Activated CD8-positive, alpha-beta T cell treated with anti-CD3 and anti-CD28 coated beads for 36 hours (primary cell): ENCODE measurements at regions not wholly inside any gene's neighbourhood (a gene's known extent, or its start where the extent isn't known, plus 50 kb on each side); places are given as distances from the start of the nearest gene placed in this dataset.
A peak's percentile ranks its signal among the peaks of the same experiment; 100 is the strongest.

Experiments used
- ATAC-seq: fragments of 200-7000 bp; cut with Tn5 transposase; one replicate; pipeline ENCODE4 v1.10.0; 2021; ENCODE audit warnings: mild to moderate bottlenecking, moderate library complexity
- CTCF ChIA-PET: fragments of 350-600 bp; sonication (Branson Sonifier 250); formaldehyde crosslinking; loops from one replicate; lab custom pipeline; 2021; ENCODE audit warnings: antibody characterized with exemption; lab: Charles Lee
- POLR2A ChIA-PET: fragments of 350-600 bp; sonication (Branson Sonifier 250); formaldehyde crosslinking; loops from one replicate; lab custom pipeline; 2021; ENCODE audit warnings: antibody characterized with exemption; lab: Charles Lee
- DNase-seq: peaks from one replicate; pipeline ENCODE4 v3.0.0-alpha.2; 2020
- H3K27ac Mint-ChIP-seq: one replicate; pipeline ENCODE4 v1.8.0; 2021; ENCODE audit warnings: mild to moderate bottlenecking, mixed read lengths
- H3K27me3 Mint-ChIP-seq: one replicate; pipeline ENCODE4 v1.8.0; 2021; ENCODE audit warnings: mixed read lengths
- H3K36me3 Mint-ChIP-seq: one replicate; pipeline ENCODE4 v1.8.0; 2021; ENCODE audit warnings: low read depth, mixed read lengths
- H3K4me1 Mint-ChIP-seq: one replicate; pipeline ENCODE4 v1.8.0; 2021; ENCODE audit warnings: low read depth, mixed read lengths
- H3K4me3 Mint-ChIP-seq: one replicate; pipeline ENCODE4 v1.8.0; 2021; ENCODE audit warnings: mild to moderate bottlenecking, moderate library complexity, mixed read lengths
- H3K9me3 Mint-ChIP-seq: one replicate; pipeline ENCODE4 v1.8.0; 2021; ENCODE audit warnings: mixed read lengths
- intact Hi-C: fragments of 100-400 bp; cut with micrococcal nuclease; formaldehyde crosslinking; loops from one replicate; pipeline ENCODE4 v1.10.0; 2022
- TF ChIP-seq, protein P1 (sequence below): fragments of 200-600 bp; IDR thresholded peaks from one replicate; pipeline ENCODE4 v1.8.0; 2022; ENCODE audit warnings: antibody characterized with exemption, mild to moderate bottlenecking

GRCh38 chr1:221514806-221515205, 227.1 kb downstream of the DUSP10 start:
- no peaks in the 10 kb centered on the region for H3K27me3 Mint-ChIP-seq
- DNase-seq: no peak
- H3K27ac Mint-ChIP-seq: no peak overlapping the region
- no peaks in the 10 kb centered on the region for H3K36me3 Mint-ChIP-seq
- POLR2A ChIA-PET: no interaction called here
- TF ChIP-seq, protein P1, sequence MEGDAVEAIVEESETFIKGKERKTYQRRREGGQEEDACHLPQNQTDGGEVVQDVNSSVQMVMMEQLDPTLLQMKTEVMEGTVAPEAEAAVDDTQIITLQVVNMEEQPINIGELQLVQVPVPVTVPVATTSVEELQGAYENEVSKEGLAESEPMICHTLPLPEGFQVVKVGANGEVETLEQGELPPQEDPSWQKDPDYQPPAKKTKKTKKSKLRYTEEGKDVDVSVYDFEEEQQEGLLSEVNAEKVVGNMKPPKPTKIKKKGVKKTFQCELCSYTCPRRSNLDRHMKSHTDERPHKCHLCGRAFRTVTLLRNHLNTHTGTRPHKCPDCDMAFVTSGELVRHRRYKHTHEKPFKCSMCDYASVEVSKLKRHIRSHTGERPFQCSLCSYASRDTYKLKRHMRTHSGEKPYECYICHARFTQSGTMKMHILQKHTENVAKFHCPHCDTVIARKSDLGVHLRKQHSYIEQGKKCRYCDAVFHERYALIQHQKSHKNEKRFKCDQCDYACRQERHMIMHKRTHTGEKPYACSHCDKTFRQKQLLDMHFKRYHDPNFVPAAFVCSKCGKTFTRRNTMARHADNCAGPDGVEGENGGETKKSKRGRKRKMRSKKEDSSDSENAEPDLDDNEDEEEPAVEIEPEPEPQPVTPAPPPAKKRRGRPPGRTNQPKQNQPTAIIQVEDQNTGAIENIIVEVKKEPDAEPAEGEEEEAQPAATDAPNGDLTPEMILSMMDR: no peak
- no peak for ATAC-seq
- CTCF ChIA-PET: no interaction called here
- H3K4me1 Mint-ChIP-seq: no peaks in the 10 kb centered on the region
- H3K9me3 Mint-ChIP-seq: no peaks in the 10 kb centered on the region
- H3K4me3 Mint-ChIP-seq: no peak overlapping the region
- intact Hi-C loops: no loop called here

GRCh38 chr1:221515496-221515895, 226.4 kb downstream of the DUSP10 start:
- H3K36me3 Mint-ChIP-seq: no peaks in the 10 kb centered on the region
- no peak overlapping the region for H3K4me3 Mint-ChIP-seq
- no peaks in the 10 kb centered on the region for H3K27me3 Mint-ChIP-seq
- H3K9me3 Mint-ChIP-seq: no peaks in the 10 kb centered on the region
- intact Hi-C loops: no loop called here
- CTCF ChIA-PET: no interaction called here
- ATAC-seq (no peak), DNase-seq (no peak)
- no peak overlapping the region for H3K27ac Mint-ChIP-seq
- TF ChIP-seq, protein P1: no peak
- no peaks in the 10 kb centered on the region for H3K4me1 Mint-ChIP-seq
- POLR2A ChIA-PET: no interaction called here

- Mint-ChIP-seq H3K36me3 (no peaks in the 10 kb centered on the region), H3K9me3 (no peaks in the 10 kb centered on the region)
- CTCF ChIA-PET: no interaction called here
Observed at GRCh38 chr1:221517961-221518360, 223.9 kb downstream of the DUSP10 start.

DNA sequence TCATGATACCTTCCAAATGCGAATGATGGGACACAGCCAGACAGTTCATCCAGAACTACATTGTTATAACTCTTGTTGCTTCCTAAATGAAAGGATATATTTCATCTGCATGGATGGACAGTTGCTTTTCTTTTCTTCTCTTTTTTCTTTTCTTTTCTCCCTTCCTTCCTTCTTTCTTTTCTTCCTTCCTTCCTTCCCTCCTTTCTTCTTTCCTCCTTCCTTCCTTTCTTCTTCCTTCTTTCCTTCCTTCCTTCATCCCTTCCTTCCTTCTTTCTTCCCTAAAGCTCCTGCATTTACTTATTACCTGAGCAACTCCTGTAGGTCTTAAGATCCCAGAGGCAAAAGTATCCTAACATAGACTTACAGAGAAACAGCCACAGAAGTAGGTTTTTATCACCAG, 221.6 kb downstream of the DUSP10 start:
- Mint-ChIP-seq H3K4me1 (peaks cover 7% of the 10 kb centered on the region), H3K27me3 (no peaks in the 10 kb centered on the region), H3K4me3 (no peak overlapping the region), H3K36me3 (no peaks in the 10 kb centered on the region), H3K27ac (no peak overlapping the region), H3K9me3 (no peaks in the 10 kb centered on the region)
- ATAC-seq (no peak), DNase-seq (no peak)
- TF ChIP-seq, protein P1: no peak
- intact Hi-C loops: no loop called here
- CTCF ChIA-PET: no interaction called here
- POLR2A ChIA-PET: interaction anchor here (0.7 kb wide), 1 partner anchor 21 kb away, joined by 3 read pairs; no protein-coding TSS in a partner anchor

More at GRCh38 chr1:221517961-221518360, 223.9 kb downstream of the DUSP10 start:
- intact Hi-C loops: no loop called here
- no peak for ATAC-seq
- TF ChIP-seq, protein P1: no peak
- Mint-ChIP-seq H3K4me1 (peaks cover 7% of the 10 kb centered on the region), H3K27ac (no peak overlapping the region), H3K27me3 (no peaks in the 10 kb centered on the region), H3K4me3 (no peak overlapping the region)
- DNase-seq: no peak
- POLR2A ChIA-PET: no interaction called here

GRCh38 chr1:221521686-221522085, 220.2 kb downstream of the DUSP10 start:
- H3K36me3 Mint-ChIP-seq: no peaks in the 10 kb centered on the region
- POLR2A ChIA-PET: no interaction called here
- DNase-seq (peak; percentile 8), ATAC-seq (peak; percentile 30)
- peaks cover 7% of the 10 kb centered on the region for H3K4me1 Mint-ChIP-seq
- TF ChIP-seq, protein P1: no peak
- no peaks in the 10 kb centered on the region for H3K9me3 Mint-ChIP-seq
- CTCF ChIA-PET: no interaction called here
- no peak overlapping the region for H3K27ac Mint-ChIP-seq
- intact Hi-C loops: no loop called here
- H3K4me3 Mint-ChIP-seq: no peak overlapping the region
- no peaks in the 10 kb centered on the region for H3K27me3 Mint-ChIP-seq
